ENCODE measurements at regions not wholly inside any gene's neighbourhood (a gene's known extent, or its start where the extent isn't known, plus 50 kb on each side); places are given as distances from the start of the nearest gene placed in this dataset.

- Histone ChIP-seq H3K9me3 (ENCODE audit: control insufficient read depth, low read depth, low read length) (no peaks in the 10 kb centered on the region), H3K4me1 (ENCODE audit: control insufficient read depth, low read depth, low read length) (peaks cover 11% of the 10 kb centered on the region), H3K4me3 (ENCODE audit: low read length) (no peak overlapping the region), H3K9ac (ENCODE audit: low read length) (no peak overlapping the region), H3K27me3 (ENCODE audit: control insufficient read depth, insufficient read depth, low read length) (no peaks in the 10 kb centered on the region), H3K36me3 (ENCODE audit: control insufficient read depth, low read depth, low read length) (no peaks in the 10 kb centered on the region), H3K27ac (ENCODE audit: low read length) (no peak overlapping the region)
Measured at GRCh38 chr2:16316456-16317210, 349.0 kb downstream of the CYRIA start.

DNA sequence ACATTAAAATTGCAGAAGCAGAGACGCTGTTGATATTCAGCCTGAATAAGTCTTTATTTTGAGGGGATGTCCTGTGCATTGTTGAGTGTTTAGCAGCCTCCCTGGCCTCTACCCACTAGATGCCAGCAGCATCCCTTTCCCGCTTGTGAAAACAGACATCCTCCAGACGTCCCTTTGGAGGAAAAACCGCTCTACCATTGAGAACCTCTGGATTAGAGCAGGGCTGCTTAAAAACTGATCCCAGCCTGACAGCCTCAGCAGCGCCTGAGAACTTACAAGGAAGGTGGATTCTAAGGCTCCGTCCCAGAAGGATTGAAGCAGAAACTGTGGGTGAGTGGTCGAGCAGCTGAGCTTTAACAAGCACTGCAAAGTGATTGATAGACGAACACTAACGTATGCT lies 349.7 kb downstream of the CYRIA start:
- no peak overlapping the region for H3K9ac ChIP-seq (ENCODE audit: low read length)
- H3K27me3 ChIP-seq (ENCODE audit: control insufficient read depth, insufficient read depth, low read length) = no peaks in the 10 kb centered on the region
- H3K9me3 ChIP-seq (ENCODE audit: control insufficient read depth, low read depth, low read length) = no peaks in the 10 kb centered on the region
- H3K36me3 ChIP-seq (ENCODE audit: control insufficient read depth, low read depth, low read length) = no peaks in the 10 kb centered on the region
- H3K4me3 ChIP-seq (ENCODE audit: low read length) = no peak overlapping the region
- H3K4me1 ChIP-seq (ENCODE audit: control insufficient read depth, low read depth, low read length) = peaks cover 10% of the 10 kb centered on the region
- no peak overlapping the region for H3K27ac ChIP-seq (ENCODE audit: low read length)

GRCh38 chr2:16315458-16315835 lies 350.2 kb downstream of the CYRIA start:
- no peaks in the 10 kb centered on the region for H3K27me3 ChIP-seq (ENCODE audit: control insufficient read depth, insufficient read depth, low read length)
- no peak overlapping the region for H3K9ac ChIP-seq (ENCODE audit: low read length)
- no peaks in the 10 kb centered on the region for H3K9me3 ChIP-seq (ENCODE audit: control insufficient read depth, low read depth, low read length)
- H3K4me3 ChIP-seq (ENCODE audit: low read length) = no peak overlapping the region
- no peak overlapping the region for H3K27ac ChIP-seq (ENCODE audit: low read length)
- H3K4me1 ChIP-seq (ENCODE audit: control insufficient read depth, low read depth, low read length) = peaks cover 7% of the 10 kb centered on the region
- no peaks in the 10 kb centered on the region for H3K36me3 ChIP-seq (ENCODE audit: control insufficient read depth, low read depth, low read length)

DNA sequence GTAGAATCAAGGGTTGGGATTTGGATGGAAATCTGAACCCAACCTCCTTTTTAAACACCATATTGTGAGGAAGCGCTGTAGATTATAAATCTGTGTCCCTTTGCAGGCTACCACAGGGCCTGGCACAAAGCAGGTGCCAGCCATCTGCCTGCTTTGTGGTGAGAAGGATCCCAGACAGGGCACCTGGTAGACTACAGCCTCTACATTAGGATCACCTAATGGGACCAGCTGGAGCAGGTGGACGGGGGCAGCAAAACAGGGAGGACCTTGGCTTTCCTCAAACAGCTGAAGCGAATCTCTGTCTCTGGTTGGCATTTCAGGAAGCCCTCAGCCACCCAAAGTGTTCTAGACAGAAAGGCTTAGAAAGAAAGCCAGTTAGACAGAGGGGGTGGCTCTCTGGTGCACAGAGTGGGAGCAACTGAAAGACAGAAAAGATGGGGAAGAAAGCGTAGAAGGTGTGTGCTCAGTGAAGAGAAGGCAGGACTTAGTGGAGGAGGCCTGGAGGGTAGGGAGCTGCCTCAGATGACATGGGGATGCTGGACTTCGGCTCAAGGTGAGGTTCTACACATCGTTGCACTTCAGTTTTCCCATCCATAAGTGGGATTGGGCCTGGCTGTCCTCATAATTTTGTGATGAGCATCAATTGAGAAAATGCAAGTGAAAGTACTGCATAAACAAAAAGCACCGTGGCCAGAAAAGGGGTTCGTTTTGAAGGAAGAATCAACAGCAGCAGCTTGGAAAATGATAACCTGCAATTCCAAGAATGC lies 350.8 kb downstream of the CYRIA start:
- Histone ChIP-seq H3K27ac (ENCODE audit: low read length) (no peak overlapping the region), H3K4me3 (ENCODE audit: low read length) (no peak overlapping the region), H3K9ac (ENCODE audit: low read length) (no peak overlapping the region), H3K4me1 (ENCODE audit: control insufficient read depth, low read depth, low read length) (peaks cover 7% of the 10 kb centered on the region), H3K9me3 (ENCODE audit: control insufficient read depth, low read depth, low read length) (no peaks in the 10 kb centered on the region), H3K36me3 (ENCODE audit: control insufficient read depth, low read depth, low read length) (no peaks in the 10 kb centered on the region), H3K27me3 (ENCODE audit: control insufficient read depth, insufficient read depth, low read length) (no peaks in the 10 kb centered on the region)

GRCh38 chr2:16314001-16314400 lies 351.6 kb downstream of the CYRIA start:
- Histone ChIP-seq H3K4me3 (ENCODE audit: low read length) (no peak overlapping the region), H3K9me3 (ENCODE audit: control insufficient read depth, low read depth, low read length) (no peaks in the 10 kb centered on the region), H3K36me3 (ENCODE audit: control insufficient read depth, low read depth, low read length) (no peaks in the 10 kb centered on the region), H3K27me3 (ENCODE audit: control insufficient read depth, insufficient read depth, low read length) (no peaks in the 10 kb centered on the region), H3K9ac (ENCODE audit: low read length) (no peak overlapping the region), H3K4me1 (ENCODE audit: control insufficient read depth, low read depth, low read length) (peaks cover 7% of the 10 kb centered on the region), H3K27ac (ENCODE audit: low read length) (no peak overlapping the region)

DNA sequence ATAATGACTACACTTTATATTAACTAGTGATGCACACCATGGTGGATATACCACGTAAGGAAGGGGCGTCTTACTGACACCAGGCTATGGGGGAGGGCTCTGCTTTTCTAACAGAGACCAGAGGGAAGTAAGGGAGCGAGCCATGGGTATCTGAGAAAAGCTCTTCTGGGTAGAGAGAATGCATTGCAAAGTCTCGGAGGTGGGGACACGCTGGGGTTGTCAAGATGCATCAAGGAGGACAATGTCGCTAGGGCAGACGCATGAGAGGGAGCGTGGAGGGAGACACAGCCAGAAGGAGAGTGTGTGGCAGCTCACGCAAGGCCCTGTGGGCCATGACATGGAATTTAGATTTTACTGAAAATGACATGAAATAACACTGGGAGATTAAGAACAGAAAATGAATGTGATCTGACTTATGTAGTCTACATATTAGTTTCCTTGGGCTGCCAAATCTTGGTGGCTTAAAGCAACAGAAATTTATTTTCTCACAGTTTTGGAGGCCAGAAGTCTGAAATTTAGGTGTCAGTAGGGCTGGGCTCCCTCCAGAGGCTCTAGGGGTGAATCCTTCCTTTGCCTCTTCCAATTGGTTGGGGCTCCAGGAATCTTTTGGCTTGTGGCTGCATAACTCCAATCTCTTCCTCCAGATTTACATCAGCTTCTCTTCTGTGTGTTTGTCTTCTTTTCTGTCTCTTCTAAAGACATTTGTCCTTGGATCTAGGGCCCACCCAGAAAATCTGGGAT lies 352.2 kb downstream of the CYRIA start:
- H3K27me3 ChIP-seq (ENCODE audit: control insufficient read depth, insufficient read depth, low read length) = no peaks in the 10 kb centered on the region
- H3K9ac ChIP-seq (ENCODE audit: low read length) = no peak overlapping the region
- no peaks in the 10 kb centered on the region for H3K36me3 ChIP-seq (ENCODE audit: control insufficient read depth, low read depth, low read length)
- H3K27ac ChIP-seq (ENCODE audit: low read length) = no peak overlapping the region
- H3K4me3 ChIP-seq (ENCODE audit: low read length) = no peak overlapping the region
- peaks cover 3% of the 10 kb centered on the region for H3K4me1 ChIP-seq (ENCODE audit: control insufficient read depth, low read depth, low read length)
- H3K9me3 ChIP-seq (ENCODE audit: control insufficient read depth, low read depth, low read length) = no peaks in the 10 kb centered on the region

DNA sequence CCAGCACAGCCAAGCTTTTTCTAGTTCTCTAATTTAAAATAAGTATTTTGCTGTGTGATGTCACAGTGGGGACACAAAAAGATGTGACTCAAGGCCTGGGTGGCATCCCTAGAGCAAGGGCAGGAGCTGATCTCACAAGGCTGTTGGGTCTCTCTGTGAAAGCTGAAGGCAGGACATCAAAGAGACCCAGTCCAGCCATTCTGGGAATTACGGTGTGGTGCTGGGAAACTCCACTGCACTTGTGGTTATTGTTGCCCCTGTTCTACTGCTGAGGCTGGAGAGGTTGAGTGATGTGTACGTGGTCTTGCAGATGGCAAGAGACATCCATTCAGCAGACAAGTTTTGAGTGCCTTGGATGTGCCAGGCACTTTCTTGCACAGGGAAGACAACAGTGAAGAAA lies 352.9 kb downstream of the CYRIA start:
- H3K36me3 ChIP-seq (ENCODE audit: control insufficient read depth, low read depth, low read length) = no peaks in the 10 kb centered on the region
- no peak overlapping the region for H3K4me3 ChIP-seq (ENCODE audit: low read length)
- H3K4me1 ChIP-seq (ENCODE audit: control insufficient read depth, low read depth, low read length) = no peaks in the 10 kb centered on the region
- H3K27ac ChIP-seq (ENCODE audit: low read length) = no peak overlapping the region
- no peaks in the 10 kb centered on the region for H3K27me3 ChIP-seq (ENCODE audit: control insufficient read depth, insufficient read depth, low read length)
- no peak overlapping the region for H3K9ac ChIP-seq (ENCODE audit: low read length)
- H3K9me3 ChIP-seq (ENCODE audit: control insufficient read depth, low read depth, low read length) = no peaks in the 10 kb centered on the region

- Histone ChIP-seq H3K27me3 (ENCODE audit: control insufficient read depth, insufficient read depth, low read length) (no peaks in the 10 kb centered on the region), H3K4me3 (ENCODE audit: low read length) (no peak overlapping the region), H3K9me3 (ENCODE audit: control insufficient read depth, low read depth, low read length) (no peaks in the 10 kb centered on the region), H3K9ac (ENCODE audit: low read length) (no peak overlapping the region), H3K27ac (ENCODE audit: low read length) (no peak overlapping the region), H3K4me1 (ENCODE audit: control insufficient read depth, low read depth, low read length) (no peaks in the 10 kb centered on the region), H3K36me3 (ENCODE audit: control insufficient read depth, low read depth, low read length) (no peaks in the 10 kb centered on the region)
Measured at GRCh38 chr2:16311521-16312440, 353.9 kb downstream of the CYRIA start.

DNA sequence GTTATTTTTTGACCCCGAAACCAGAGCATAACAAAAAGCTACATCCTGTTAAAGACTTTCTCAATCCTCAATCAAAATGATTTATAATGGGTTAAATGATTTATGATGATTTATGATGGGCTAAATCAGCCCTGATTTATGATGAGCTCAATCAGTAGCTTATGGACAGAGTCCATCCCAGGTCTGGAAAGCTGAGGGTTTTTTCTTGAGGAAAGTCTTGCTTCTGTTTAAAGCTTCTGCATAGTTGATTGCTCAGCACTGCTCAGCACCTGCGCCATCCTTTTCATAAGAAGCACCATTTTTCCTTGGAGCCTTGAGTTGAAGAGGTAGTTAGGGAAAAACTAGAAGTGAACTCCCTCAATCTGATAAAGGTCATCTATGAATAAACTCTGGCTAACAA lies 356.8 kb downstream of the CYRIA start:
- no peaks in the 10 kb centered on the region for H3K27me3 ChIP-seq (ENCODE audit: control insufficient read depth, insufficient read depth, low read length)
- H3K4me3 ChIP-seq (ENCODE audit: low read length) = no peak overlapping the region
- H3K9me3 ChIP-seq (ENCODE audit: control insufficient read depth, low read depth, low read length) = no peaks in the 10 kb centered on the region
- H3K27ac ChIP-seq (ENCODE audit: low read length) = no peak overlapping the region
- H3K4me1 ChIP-seq (ENCODE audit: control insufficient read depth, low read depth, low read length) = no peaks in the 10 kb centered on the region
- H3K36me3 ChIP-seq (ENCODE audit: control insufficient read depth, low read depth, low read length) = no peaks in the 10 kb centered on the region
- H3K9ac ChIP-seq (ENCODE audit: low read length) = no peak overlapping the region

DNA sequence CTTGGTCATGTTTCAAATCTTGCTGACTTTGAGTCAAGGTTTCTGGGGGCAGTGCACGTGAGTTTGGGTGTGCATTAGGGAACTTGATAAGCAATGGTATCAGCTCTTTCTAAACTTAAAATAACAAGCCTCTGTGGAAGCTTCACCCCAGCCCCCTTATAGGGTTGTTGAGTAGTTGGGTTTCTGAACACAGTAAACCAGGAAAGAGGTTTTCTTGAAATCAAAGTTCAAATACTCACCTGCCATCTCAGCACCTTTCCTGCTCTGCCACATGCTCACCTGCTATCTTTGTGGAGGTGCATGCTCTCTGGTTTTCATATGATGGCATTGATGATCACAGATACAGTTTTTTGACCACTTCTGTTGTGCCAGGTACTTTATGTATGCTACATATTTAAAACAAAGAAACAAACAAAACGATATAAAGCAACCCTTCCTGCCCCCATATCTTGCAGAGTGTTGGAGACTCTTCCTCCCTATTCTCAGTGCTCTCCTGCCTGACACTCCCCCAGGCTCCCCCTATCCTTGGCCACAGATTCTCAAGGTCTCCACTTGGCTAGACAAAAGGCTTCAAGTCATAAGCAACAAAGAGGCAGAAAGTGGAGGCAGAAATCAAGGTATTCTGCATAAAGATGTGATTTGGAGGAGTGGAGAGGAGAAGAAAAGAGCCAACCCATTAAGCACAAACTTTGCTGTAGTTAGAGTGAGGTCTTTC lies 360.6 kb downstream of the CYRIA start:
- Histone ChIP-seq H3K4me3 (ENCODE audit: low read length) (no peak overlapping the region), H3K36me3 (ENCODE audit: control insufficient read depth, low read depth, low read length) (no peaks in the 10 kb centered on the region), H3K27me3 (ENCODE audit: control insufficient read depth, insufficient read depth, low read length) (no peaks in the 10 kb centered on the region), H3K4me1 (ENCODE audit: control insufficient read depth, low read depth, low read length) (peaks cover 11% of the 10 kb centered on the region), H3K9me3 (ENCODE audit: control insufficient read depth, low read depth, low read length) (no peaks in the 10 kb centered on the region), H3K27ac (ENCODE audit: low read length) (no peak overlapping the region), H3K9ac (ENCODE audit: low read length) (no peak overlapping the region)

Data from iPS-18a (cell line).